SK-N-MC (cell line): ENCODE measurements at regions not wholly inside any gene's neighbourhood (a gene's known extent, or its start where the extent isn't known, plus 50 kb on each side); places are given as distances from the start of the nearest gene placed in this dataset.

ENCODE experiments used
- DNase-seq: peaks from one replicate; pipeline ENCODE4 v3.0.0-alpha.2; 2011; ENCODE audit warnings: low read depth, low spot score
- H3K27ac ChIP-seq: fragments of 200-600 bp; sonication (generic); 2 replicates; pipeline ENCODE4 v1.5.1; 2016; ENCODE audit warnings: mixed run types
- H3K36me3 ChIP-seq: fragments of 200-600 bp; sonication (generic); 2 replicates; pipeline ENCODE4 v1.6.1; 2017; ENCODE audit warnings: antibody characterized with exemption, low read length, mixed read lengths; ENCODE audit not compliant: insufficient read depth
- H3K4me3 ChIP-seq: fragments of 200-600 bp; sonication (generic); 2 replicates; pipeline ENCODE4 v1.5.1; 2016
- H3K9ac ChIP-seq: fragments of 200-600 bp; sonication (generic); 2 replicates; pipeline ENCODE4 v1.8.0; 2017; ENCODE audit warnings: mixed run types, mixed read lengths; ENCODE audit not compliant: insufficient read length
- H3K9me3 ChIP-seq: fragments of 200-600 bp; sonication (generic); 2 replicates; pipeline ENCODE4 v1.6.1; 2017; ENCODE audit warnings: low read depth, mild to moderate bottlenecking, antibody characterized with exemption, low read length, moderate library complexity, mixed read lengths
- EZH2 ChIP-seq: fragments of 200-600 bp; sonication (generic); IDR thresholded peaks from one replicate; pipeline ENCODE4 v1.6.1; 2017; ENCODE audit warnings: antibody characterized with exemption
- FOXP2 ChIP-seq: optimal IDR thresholded peaks from 2 replicates; pipeline ENCODE3; 2011; ENCODE audit warnings: mild to moderate bottlenecking, moderate library complexity; ENCODE audit not compliant: insufficient read depth; ENCODE audit errors: extremely low read length, control extremely low read depth
- POLR2AphosphoS5 ChIP-seq: IDR thresholded peaks from 2 replicates; pipeline ENCODE4 v1.6.1; 2012; ENCODE audit warnings: mild to moderate bottlenecking, low read depth, low read length, borderline replicate concordance

- Histone ChIP-seq H3K4me3 (no peak overlapping the region), H3K9ac (no peak overlapping the region), H3K27ac (no peak overlapping the region), H3K36me3 (no peaks in the 10 kb centered on the region), H3K9me3 (peaks cover 6% of the 10 kb centered on the region; the same call in 1 of the 2 replicates)
- DNase-seq, result no peak
- TF ChIP-seq FOXP2 (no peak), EZH2 (no peak), POLR2AphosphoS5 (no peak)
Observed at GRCh38 chr6:167578371-167578901, 248.3 kb upstream of the AFDN start.

GRCh38 chr6:167579806-167580618 is 246.7 kb upstream of the AFDN start:
- no peak for DNase-seq
- TF ChIP-seq EZH2 (no peak), POLR2AphosphoS5 (no peak), FOXP2 (no peak)
- Histone ChIP-seq H3K36me3 (no peaks in the 10 kb centered on the region), H3K27ac (peak overlapping the region; percentile 93), H3K4me3 (peak overlapping the region; percentile 65), H3K9ac (peak overlapping the region; percentile 39), H3K9me3 (peaks cover 9% of the 10 kb centered on the region; the same call in 1 of the 2 replicates)

DNA sequence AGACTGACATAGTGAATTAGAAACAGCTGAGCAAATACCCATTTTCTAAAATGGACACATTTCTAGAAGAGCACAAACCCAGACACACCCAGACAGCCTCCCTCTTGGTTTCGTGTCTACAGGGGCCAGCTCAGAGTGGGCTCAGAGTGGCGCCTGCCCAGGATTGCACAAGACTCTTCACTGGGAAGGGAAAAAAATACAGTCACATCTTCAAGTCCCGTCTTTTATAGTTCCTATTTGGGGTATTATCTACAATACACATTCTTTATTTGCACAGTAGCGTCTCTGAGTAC is 246.1 kb upstream of the AFDN start:
- H3K27ac ChIP-seq, result peak overlapping the region; percentile 93
- peaks cover 9% of the 10 kb centered on the region; the same call in 1 of the 2 replicates for H3K9me3 ChIP-seq
- no peaks in the 10 kb centered on the region for H3K36me3 ChIP-seq
- H3K4me3 ChIP-seq, result peak overlapping the region; percentile 65
- peak; percentile 78 for DNase-seq
- TF ChIP-seq POLR2AphosphoS5, result no peak; the same call in 1 of the 2 replicates
- TF ChIP-seq FOXP2, result no peak
- no peak for TF ChIP-seq EZH2
- no peak overlapping the region for H3K9ac ChIP-seq

GRCh38 chr6:167581637-167582036 is 245.1 kb upstream of the AFDN start:
- Histone ChIP-seq H3K4me3 (no peak overlapping the region), H3K9ac (no peak overlapping the region), H3K36me3 (no peaks in the 10 kb centered on the region), H3K27ac (no peak overlapping the region), H3K9me3 (peaks cover 9% of the 10 kb centered on the region; the same call in 1 of the 2 replicates)
- DNase-seq, result no peak
- TF ChIP-seq POLR2AphosphoS5 (no peak), FOXP2 (no peak)

DNA sequence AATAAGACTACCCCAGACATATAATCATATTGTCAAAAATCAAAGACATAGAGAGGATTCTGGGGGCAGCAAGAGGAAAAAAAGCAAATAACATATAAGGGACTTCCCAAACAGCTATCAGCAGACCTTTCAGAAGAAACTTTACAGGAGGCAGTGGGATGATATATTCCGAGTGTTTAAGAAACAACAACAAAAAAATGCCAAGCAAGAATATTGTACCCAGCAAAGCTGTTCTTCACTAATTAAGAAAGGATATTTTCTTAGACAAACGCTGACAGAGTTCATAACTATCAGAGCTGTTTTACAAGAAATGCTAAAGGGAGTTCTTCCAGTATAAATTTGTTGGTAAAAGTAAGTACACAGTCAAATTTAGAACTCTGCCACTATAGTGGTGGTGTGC is 243.3 kb upstream of the AFDN start:
- no peak overlapping the region for H3K4me3 ChIP-seq
- no peak for DNase-seq
- H3K9ac ChIP-seq, result no peak overlapping the region
- H3K9me3 ChIP-seq, result peaks cover 9% of the 10 kb centered on the region; the same call in 1 of the 2 replicates
- no peak overlapping the region for H3K27ac ChIP-seq
- TF ChIP-seq POLR2AphosphoS5, result no peak
- no peak for TF ChIP-seq FOXP2
- TF ChIP-seq EZH2, result no peak
- H3K36me3 ChIP-seq, result no peaks in the 10 kb centered on the region

- no peak for DNase-seq
- peaks cover 4% of the 10 kb centered on the region; the same call in 1 of the 2 replicates for H3K9me3 ChIP-seq
- no peaks in the 10 kb centered on the region for H3K36me3 ChIP-seq
- peak overlapping the region; percentile 58; the same call in 1 of the 2 replicates for H3K27ac ChIP-seq
- no peak for TF ChIP-seq POLR2AphosphoS5
- no peak for TF ChIP-seq FOXP2
- TF ChIP-seq EZH2, result no peak
- H3K9ac ChIP-seq, result peak overlapping the region; percentile 16
- no peak overlapping the region; the same call in 1 of the 2 replicates for H3K4me3 ChIP-seq
Observed at GRCh38 chr6:167588181-167588919, 238.4 kb upstream of the AFDN start.

DNA sequence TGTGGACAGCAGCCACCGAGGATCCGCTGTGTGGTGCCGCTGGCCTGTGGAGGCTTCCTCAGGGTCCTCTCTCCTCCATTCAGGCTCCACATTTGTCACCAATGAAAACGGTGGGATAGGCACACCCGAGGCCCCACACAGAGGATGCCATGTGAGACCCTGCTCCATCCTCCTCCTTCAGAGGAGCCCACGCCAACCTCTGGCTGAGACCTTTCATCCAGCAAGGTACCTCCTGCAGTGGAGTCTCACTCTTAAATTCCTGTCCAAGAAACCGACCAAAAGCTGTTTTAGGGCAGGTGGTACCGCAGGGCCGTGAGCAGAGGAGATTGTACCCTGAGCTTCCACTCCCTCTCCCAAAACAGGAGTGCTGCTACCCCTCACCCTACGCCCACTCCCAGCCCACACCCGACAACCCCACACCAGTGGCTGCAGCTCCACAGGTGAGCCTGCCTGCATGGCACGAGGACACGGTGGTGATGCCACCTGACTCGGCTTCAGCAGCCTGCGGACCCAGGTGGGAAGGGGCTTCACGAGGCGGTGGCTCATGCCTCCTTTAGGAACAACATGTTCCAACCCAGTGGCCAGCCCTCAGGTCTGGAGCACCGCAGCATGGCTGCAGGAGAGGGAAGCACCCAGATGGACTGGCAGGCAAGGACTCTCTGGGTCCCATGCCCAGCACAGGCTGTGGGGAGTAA is 237.6 kb upstream of the AFDN start:
- H3K4me3 ChIP-seq, result no peak overlapping the region
- H3K27ac ChIP-seq, result no peak overlapping the region
- H3K9ac ChIP-seq, result no peak overlapping the region
- TF ChIP-seq EZH2 (no peak), POLR2AphosphoS5 (no peak), FOXP2 (no peak)
- no peaks in the 10 kb centered on the region for H3K9me3 ChIP-seq
- DNase-seq, result no peak
- H3K36me3 ChIP-seq, result no peaks in the 10 kb centered on the region

GRCh38 chr6:167589615-167589940 is 237.1 kb upstream of the AFDN start:
- Histone ChIP-seq H3K4me3 (no peak overlapping the region), H3K36me3 (no peaks in the 10 kb centered on the region), H3K27ac (no peak overlapping the region), H3K9ac (no peak overlapping the region), H3K9me3 (no peaks in the 10 kb centered on the region)
- TF ChIP-seq EZH2 (no peak), POLR2AphosphoS5 (no peak), FOXP2 (no peak)
- no peak for DNase-seq
